ENCODE measurements at regions not wholly inside any gene's neighbourhood (a gene's known extent, or its start where the extent isn't known, plus 50 kb on each side); places are given as distances from the start of the nearest gene placed in this dataset.

- H3K36me3 Mint-ChIP-seq = no peaks in the 10 kb centered on the region
- H3K27ac Mint-ChIP-seq = no peak overlapping the region
- Histone ChIP-seq H3K4me3 (ENCODE audit: control insufficient read depth in 1 of 2, extremely low read depth in 1 of 2, low read length in 1 of 2) (no peak overlapping the region), H3K9me3 (peaks cover 4% of the 10 kb centered on the region), H3K27ac (ENCODE audit: low read length) (no peak overlapping the region), H3K4me1 (ENCODE audit: control insufficient read depth in 1 of 2, extremely low read depth in 1 of 2, insufficient read depth in 2 of 2, low read length in 2 of 2) (no peaks in the 10 kb centered on the region), H3K27me3 (replicated peaks in 1 of 2; ENCODE audit: control insufficient read depth in 2 of 2, extremely low read depth in 1 of 2, insufficient read depth in 2 of 2, low read length in 1 of 2) (no peaks in the 10 kb centered on the region), H3K36me3 (ENCODE audit: control insufficient read depth in 2 of 2, extremely low read depth in 1 of 2, insufficient read depth in 1 of 2, low read length in 1 of 2) (no peaks in the 10 kb centered on the region)
- DNase-seq (no peak), ATAC-seq (replicated peaks in 1 of 4) (no peak)
- H3K9me3 Mint-ChIP-seq = peaks cover 8 to 13% (median 9%) of the 10 kb centered on the region in 3 donors
- CTCF ChIA-PET = no interaction called here
- POLR2A ChIA-PET = no interaction called here
- H3K27me3 Mint-ChIP-seq = no peaks in the 10 kb centered on the region
- WGBS (ENCODE audit: insufficient coverage) = no CpG with 5 or more reads among the region's 4 CpGs
- H3K4me1 Mint-ChIP-seq = no peaks in the 10 kb centered on the region
- no peak overlapping the region for H3K4me3 Mint-ChIP-seq
Observed at GRCh38 chr2:51324051-51324450, 292.1 kb upstream of the NRXN1 start.

DNA sequence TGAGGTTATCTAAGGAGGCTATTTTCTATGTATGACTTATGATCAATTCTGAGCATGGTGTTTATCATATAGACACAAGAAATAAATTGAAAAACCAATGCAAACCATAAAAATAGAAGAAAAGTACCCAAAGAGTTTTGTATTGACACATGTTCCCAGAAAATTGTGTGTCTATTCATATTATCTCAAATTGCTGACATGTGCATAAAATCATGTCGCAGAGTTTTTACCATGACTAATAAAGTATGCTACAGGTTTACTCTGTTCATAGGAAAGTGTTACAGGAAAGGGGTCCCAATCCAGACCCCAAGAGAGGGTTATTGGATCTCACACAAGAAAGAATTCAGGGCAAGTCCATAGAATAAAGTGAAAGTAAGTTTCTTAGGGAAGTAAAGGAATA lies 290.7 kb upstream of the NRXN1 start:
- H3K36me3 Mint-ChIP-seq = no peaks in the 10 kb centered on the region
- no peak overlapping the region for H3K27ac ChIP-seq (ENCODE audit: low read length)
- H3K4me3 Mint-ChIP-seq = no peak overlapping the region
- H3K4me1 ChIP-seq (ENCODE audit: control insufficient read depth in 1 of 2, extremely low read depth in 1 of 2, insufficient read depth in 2 of 2, low read length in 2 of 2) = no peaks in the 10 kb centered on the region
- ChIA-PET POLR2A (no interaction called here), CTCF (interaction anchor here in 1 of 2 donors (0.5 kb wide), 1 partner anchor 92 kb away, joined by 3 read pairs; no protein-coding TSS in a partner anchor)
- no peaks in the 10 kb centered on the region for H3K27me3 Mint-ChIP-seq
- peaks cover 12 to 17% (median 15%) of the 10 kb centered on the region in 3 donors for H3K9me3 Mint-ChIP-seq
- no peak overlapping the region for H3K4me3 ChIP-seq (ENCODE audit: control insufficient read depth in 1 of 2, extremely low read depth in 1 of 2, low read length in 1 of 2)
- no peaks in the 10 kb centered on the region for H3K27me3 ChIP-seq (replicated peaks in 1 of 2; ENCODE audit: control insufficient read depth in 2 of 2, extremely low read depth in 1 of 2, insufficient read depth in 2 of 2, low read length in 1 of 2)
- no peaks in the 10 kb centered on the region for H3K4me1 Mint-ChIP-seq
- H3K36me3 ChIP-seq (ENCODE audit: control insufficient read depth in 2 of 2, extremely low read depth in 1 of 2, insufficient read depth in 1 of 2, low read length in 1 of 2) = no peaks in the 10 kb centered on the region
- H3K27ac Mint-ChIP-seq = no peak overlapping the region
- no CpG with 5 or more reads among the region's 1 CpG for WGBS (ENCODE audit: insufficient coverage)
- ATAC-seq (replicated peaks in 1 of 4) = no peak
- DNase-seq = no peak
- H3K9me3 ChIP-seq = peaks cover 4% of the 10 kb centered on the region

GRCh38 chr2:51304311-51304710 lies 272.4 kb upstream of the NRXN1 start:
- no peaks in the 10 kb centered on the region for H3K4me1 Mint-ChIP-seq
- Histone ChIP-seq H3K9me3 (no peaks in the 10 kb centered on the region), H3K4me1 (ENCODE audit: control insufficient read depth in 1 of 2, extremely low read depth in 1 of 2, insufficient read depth in 2 of 2, low read length in 2 of 2) (no peaks in the 10 kb centered on the region), H3K36me3 (ENCODE audit: control insufficient read depth in 2 of 2, extremely low read depth in 1 of 2, insufficient read depth in 1 of 2, low read length in 1 of 2) (no peaks in the 10 kb centered on the region), H3K27ac (ENCODE audit: low read length) (no peak overlapping the region), H3K27me3 (replicated peaks in 1 of 2; ENCODE audit: control insufficient read depth in 2 of 2, extremely low read depth in 1 of 2, insufficient read depth in 2 of 2, low read length in 1 of 2) (no peaks in the 10 kb centered on the region), H3K4me3 (ENCODE audit: control insufficient read depth in 1 of 2, extremely low read depth in 1 of 2, low read length in 1 of 2) (no peak overlapping the region)
- H3K36me3 Mint-ChIP-seq = no peaks in the 10 kb centered on the region
- ChIA-PET CTCF (no interaction called here), POLR2A (no interaction called here)
- peaks cover 4 to 17% (median 6%) of the 10 kb centered on the region in 3 donors for H3K9me3 Mint-ChIP-seq
- DNase-seq (no peak), ATAC-seq (replicated peaks in 1 of 4) (no peak)
- WGBS (ENCODE audit: insufficient coverage) = 40% methylated on average over 1 of the region's 1 CpG
- no peaks in the 10 kb centered on the region for H3K27me3 Mint-ChIP-seq
- no peak overlapping the region for H3K4me3 Mint-ChIP-seq
- no peak overlapping the region for H3K27ac Mint-ChIP-seq

GRCh38 chr2:51301381-51301780 lies 269.4 kb upstream of the NRXN1 start:
- Histone ChIP-seq H3K4me3 (ENCODE audit: control insufficient read depth in 1 of 2, extremely low read depth in 1 of 2, low read length in 1 of 2) (no peak overlapping the region), H3K27me3 (replicated peaks in 1 of 2; ENCODE audit: control insufficient read depth in 2 of 2, extremely low read depth in 1 of 2, insufficient read depth in 2 of 2, low read length in 1 of 2) (no peaks in the 10 kb centered on the region), H3K4me1 (ENCODE audit: control insufficient read depth in 1 of 2, extremely low read depth in 1 of 2, insufficient read depth in 2 of 2, low read length in 2 of 2) (no peaks in the 10 kb centered on the region), H3K27ac (ENCODE audit: low read length) (no peak overlapping the region), H3K9me3 (no peaks in the 10 kb centered on the region), H3K36me3 (ENCODE audit: control insufficient read depth in 2 of 2, extremely low read depth in 1 of 2, insufficient read depth in 1 of 2, low read length in 1 of 2) (no peaks in the 10 kb centered on the region)
- no CpG with 5 or more reads among the region's 4 CpGs for WGBS (ENCODE audit: insufficient coverage)
- H3K27me3 Mint-ChIP-seq = no peaks in the 10 kb centered on the region
- CTCF ChIA-PET = no interaction called here
- no peak overlapping the region for H3K4me3 Mint-ChIP-seq
- ATAC-seq (replicated peaks in 1 of 4) (no peak), DNase-seq (no peak)
- no peaks in the 10 kb centered on the region for H3K4me1 Mint-ChIP-seq
- POLR2A ChIA-PET = no interaction called here
- no peak overlapping the region for H3K27ac Mint-ChIP-seq
- H3K9me3 Mint-ChIP-seq = peaks cover 14 to 19% (median 15%) of the 10 kb centered on the region in 3 donors
- H3K36me3 Mint-ChIP-seq = no peaks in the 10 kb centered on the region

DNA sequence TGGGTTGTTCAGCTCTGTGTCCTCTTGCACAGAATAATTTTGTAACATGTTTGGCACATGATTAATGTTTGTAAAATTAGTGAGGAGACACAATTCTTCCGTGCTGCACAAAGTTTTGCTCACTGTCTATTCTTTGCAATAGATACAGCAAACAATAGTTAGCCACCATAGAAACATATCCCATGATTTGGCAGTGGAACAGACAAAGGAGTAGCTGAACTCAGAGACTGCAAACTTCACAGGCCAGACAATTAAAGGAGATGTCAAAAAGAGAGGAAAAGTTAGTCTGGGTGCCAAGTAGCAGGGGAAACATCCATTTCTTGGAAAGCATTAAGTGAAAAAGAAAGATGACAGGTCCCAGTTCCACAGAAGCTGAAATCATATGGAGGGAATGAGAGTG lies 267.4 kb upstream of the NRXN1 start:
- ATAC-seq (replicated peaks in 1 of 4) (no peak), DNase-seq (no peak)
- POLR2A ChIA-PET = no interaction called here
- CTCF ChIA-PET = no interaction called here
- no peaks in the 10 kb centered on the region for H3K4me1 ChIP-seq (ENCODE audit: control insufficient read depth in 1 of 2, extremely low read depth in 1 of 2, insufficient read depth in 2 of 2, low read length in 2 of 2)
- WGBS (ENCODE audit: insufficient coverage) = no CpG with 5 or more reads among the region's 1 CpG
- H3K27me3 Mint-ChIP-seq = no peaks in the 10 kb centered on the region
- H3K36me3 Mint-ChIP-seq = no peaks in the 10 kb centered on the region
- H3K4me3 Mint-ChIP-seq = no peak overlapping the region
- no peak overlapping the region for H3K27ac ChIP-seq (ENCODE audit: low read length)
- no peak overlapping the region for H3K27ac Mint-ChIP-seq
- H3K27me3 ChIP-seq (replicated peaks in 1 of 2; ENCODE audit: control insufficient read depth in 2 of 2, extremely low read depth in 1 of 2, insufficient read depth in 2 of 2, low read length in 1 of 2) = no peaks in the 10 kb centered on the region
- peaks cover 10 to 13% (median 12%) of the 10 kb centered on the region in 3 donors for H3K9me3 Mint-ChIP-seq
- H3K9me3 ChIP-seq = peaks cover 3% of the 10 kb centered on the region
- no peaks in the 10 kb centered on the region for H3K4me1 Mint-ChIP-seq
- H3K36me3 ChIP-seq (ENCODE audit: control insufficient read depth in 2 of 2, extremely low read depth in 1 of 2, insufficient read depth in 1 of 2, low read length in 1 of 2) = no peaks in the 10 kb centered on the region
- no peak overlapping the region for H3K4me3 ChIP-seq (ENCODE audit: control insufficient read depth in 1 of 2, extremely low read depth in 1 of 2, low read length in 1 of 2)

- Mint-ChIP-seq H3K27me3 (no peaks in the 10 kb centered on the region), H3K9me3 (peaks cover 10 to 15% (median 12%) of the 10 kb centered on the region in 3 donors), H3K4me3 (no peak overlapping the region), H3K4me1 (no peaks in the 10 kb centered on the region), H3K27ac (no peak overlapping the region), H3K36me3 (no peaks in the 10 kb centered on the region)
- no peaks in the 10 kb centered on the region for H3K27me3 ChIP-seq (replicated peaks in 1 of 2; ENCODE audit: control insufficient read depth in 2 of 2, extremely low read depth in 1 of 2, insufficient read depth in 2 of 2, low read length in 1 of 2)
- DNase-seq (no peak), ATAC-seq (replicated peaks in 1 of 4) (no peak)
- WGBS (ENCODE audit: insufficient coverage) = no CpG with 5 or more reads among the region's 1 CpG
- ChIA-PET CTCF (no interaction called here), POLR2A (no interaction called here)
- no peaks in the 10 kb centered on the region for H3K4me1 ChIP-seq (ENCODE audit: control insufficient read depth in 1 of 2, extremely low read depth in 1 of 2, insufficient read depth in 2 of 2, low read length in 2 of 2)
- H3K4me3 ChIP-seq (ENCODE audit: control insufficient read depth in 1 of 2, extremely low read depth in 1 of 2, low read length in 1 of 2) = no peak overlapping the region
- H3K27ac ChIP-seq (ENCODE audit: low read length) = no peak overlapping the region
- H3K36me3 ChIP-seq (ENCODE audit: control insufficient read depth in 2 of 2, extremely low read depth in 1 of 2, insufficient read depth in 1 of 2, low read length in 1 of 2) = no peaks in the 10 kb centered on the region
- H3K9me3 ChIP-seq = peaks cover 3% of the 10 kb centered on the region
Observed at GRCh38 chr2:51297488-51297887, 265.6 kb upstream of the NRXN1 start.

DNA sequence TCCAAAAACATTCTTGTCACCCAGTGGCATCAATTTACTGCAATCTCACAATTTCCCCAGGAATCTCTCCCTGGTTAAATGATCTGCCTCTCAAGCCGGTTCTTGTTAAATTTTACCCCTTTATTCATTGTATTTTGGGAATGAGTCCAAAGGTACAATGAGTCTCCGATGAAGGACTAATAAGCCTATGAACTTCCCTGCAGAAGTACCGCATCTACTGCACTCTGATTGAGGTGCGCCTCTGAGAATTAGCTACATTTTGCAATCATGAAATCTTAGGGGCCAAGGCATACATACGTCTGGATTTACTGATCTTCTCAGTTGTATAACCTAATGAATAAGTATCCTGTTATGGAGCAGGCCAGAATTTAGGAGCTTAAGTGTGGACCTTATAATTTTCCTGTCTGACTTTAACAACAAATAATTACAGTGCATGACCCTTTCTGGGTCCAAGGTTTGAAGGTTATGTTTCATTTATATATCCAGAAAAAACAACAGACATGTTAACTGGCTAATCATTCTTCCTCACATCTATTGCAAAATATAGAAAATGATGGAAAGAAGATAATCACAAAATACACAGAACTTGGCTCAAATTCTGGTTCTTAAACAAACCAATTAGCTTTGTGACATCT lies 261.8 kb upstream of the NRXN1 start:
- ATAC-seq (replicated peaks in 1 of 4) (no peak), DNase-seq (no peak)
- ChIA-PET CTCF (no interaction called here), POLR2A (no interaction called here)
- H3K9me3 ChIP-seq = peaks cover 3% of the 10 kb centered on the region
- Mint-ChIP-seq H3K9me3 (peaks cover 7 to 19% (median 17%) of the 10 kb centered on the region in 3 donors), H3K36me3 (no peaks in the 10 kb centered on the region), H3K4me1 (no peaks in the 10 kb centered on the region), H3K4me3 (no peak overlapping the region), H3K27ac (no peak overlapping the region), H3K27me3 (no peaks in the 10 kb centered on the region)
- H3K4me1 ChIP-seq (ENCODE audit: control insufficient read depth in 1 of 2, extremely low read depth in 1 of 2, insufficient read depth in 2 of 2, low read length in 2 of 2) = no peaks in the 10 kb centered on the region
- no peaks in the 10 kb centered on the region for H3K36me3 ChIP-seq (ENCODE audit: control insufficient read depth in 2 of 2, extremely low read depth in 1 of 2, insufficient read depth in 1 of 2, low read length in 1 of 2)
- H3K4me3 ChIP-seq (ENCODE audit: control insufficient read depth in 1 of 2, extremely low read depth in 1 of 2, low read length in 1 of 2) = no peak overlapping the region
- no peaks in the 10 kb centered on the region for H3K27me3 ChIP-seq (replicated peaks in 1 of 2; ENCODE audit: control insufficient read depth in 2 of 2, extremely low read depth in 1 of 2, insufficient read depth in 2 of 2, low read length in 1 of 2)
- H3K27ac ChIP-seq (ENCODE audit: low read length) = no peak overlapping the region
- WGBS (ENCODE audit: insufficient coverage) = 80% methylated on average over 2 of the region's 5 CpGs
